NOMO-1 (cell line): ENCODE measurements at regions not wholly inside any gene's neighbourhood (a gene's known extent, or its start where the extent isn't known, plus 50 kb on each side); places are given as distances from the start of the nearest gene placed in this dataset.
A peak's percentile ranks its signal among the peaks of the same experiment; 100 is the strongest.
"Not testable (repeated sequence)": the region's sequence is repeated elsewhere in the genome, so short reads cannot be mapped to it uniquely, and the experiment has no call there.

Experiments
- DNase-seq, 2 experiments: peaks; one replicate each; lab custom pipeline; 2025; ENCODE audit not compliant: unreplicated experiment in 2 of 2; lab: John Stamatoyannopoulos, UW

DNA sequence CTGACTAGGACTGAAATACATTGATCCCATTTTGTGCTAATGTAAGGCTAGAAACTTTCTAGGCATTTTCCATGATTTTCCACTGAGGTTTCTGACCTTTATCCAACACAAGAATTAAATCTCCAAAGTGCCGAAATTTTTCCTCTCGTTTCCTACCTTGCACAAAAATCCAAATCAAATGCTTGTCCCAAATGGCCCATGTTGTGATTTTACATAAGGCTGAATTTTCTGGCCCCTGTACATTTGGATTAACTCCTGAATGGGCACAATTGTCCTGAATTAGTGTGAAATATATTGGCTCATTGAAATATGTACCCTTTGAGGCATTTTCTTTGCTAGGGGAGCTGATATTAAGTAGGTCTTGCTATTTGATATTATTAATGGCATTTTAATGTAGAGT is 105.6 kb upstream of the CBLB start:
- DNase-seq = no peak

- DNase-seq = no peak
Measured at GRCh38 chr3:105976196-105976595, 107.4 kb upstream of the CBLB start.

DNA sequence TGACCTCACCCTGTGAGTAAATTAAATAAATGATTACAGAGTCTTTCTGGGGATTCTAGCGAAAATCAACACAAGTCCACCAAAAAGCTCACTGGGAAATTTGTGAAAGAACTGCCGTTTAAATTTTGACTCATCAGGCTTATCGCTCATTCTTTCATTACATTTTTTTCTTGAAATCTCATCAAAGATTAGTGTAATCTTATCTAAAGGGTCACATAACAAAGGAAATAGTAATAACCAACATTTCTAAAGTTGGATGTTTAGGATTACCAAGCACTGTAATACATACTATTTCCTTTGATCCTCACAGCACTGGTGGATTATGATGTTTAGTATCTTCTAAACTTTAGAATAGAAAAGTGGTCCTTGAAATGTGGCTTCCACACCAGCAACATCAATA is 111.1 kb upstream of the CBLB start:
- no peak for DNase-seq

GRCh38 chr3:105982207-105982606 is 113.4 kb upstream of the CBLB start:
- no peak for DNase-seq

DNA sequence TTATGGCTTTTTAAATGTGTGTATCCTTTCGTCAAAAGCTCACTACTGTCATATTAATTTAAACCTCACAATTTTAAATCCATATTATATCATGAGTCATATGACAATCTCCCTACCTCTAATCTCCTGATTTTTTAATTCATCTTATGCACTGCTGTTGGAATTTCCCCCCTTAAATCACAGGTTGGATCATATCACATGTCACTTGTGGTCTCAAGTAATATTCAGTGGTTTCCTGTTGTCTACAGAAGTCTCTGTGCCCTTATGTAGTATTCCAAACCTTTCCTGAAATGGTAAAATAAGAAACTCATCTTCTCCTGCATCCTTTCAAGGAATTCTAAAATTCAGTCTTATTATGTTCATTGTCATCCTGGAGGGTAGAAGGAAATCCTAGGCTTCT is 116.0 kb upstream of the CBLB start:
- DNase-seq = no peak

DNA sequence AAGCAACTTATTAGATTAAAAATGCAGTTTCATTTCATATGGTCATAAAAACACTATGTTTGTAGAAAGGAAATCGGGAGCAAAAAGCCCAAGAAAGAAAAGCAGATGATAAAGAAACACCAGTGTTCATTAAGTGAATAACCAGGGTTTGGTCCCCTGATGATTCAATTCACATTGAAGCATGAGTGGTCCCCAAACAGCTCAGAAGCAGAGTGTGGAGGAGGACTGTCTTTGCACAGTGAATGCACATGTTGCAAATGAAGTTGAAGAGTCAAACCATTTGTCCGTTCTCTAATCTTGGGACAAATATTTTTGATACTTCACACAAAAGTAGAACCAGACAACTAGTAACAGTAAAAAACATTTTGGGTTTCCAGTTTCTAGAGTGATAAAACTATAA is 117.5 kb upstream of the CBLB start:
- not testable (repeated sequence) for DNase-seq

DNA sequence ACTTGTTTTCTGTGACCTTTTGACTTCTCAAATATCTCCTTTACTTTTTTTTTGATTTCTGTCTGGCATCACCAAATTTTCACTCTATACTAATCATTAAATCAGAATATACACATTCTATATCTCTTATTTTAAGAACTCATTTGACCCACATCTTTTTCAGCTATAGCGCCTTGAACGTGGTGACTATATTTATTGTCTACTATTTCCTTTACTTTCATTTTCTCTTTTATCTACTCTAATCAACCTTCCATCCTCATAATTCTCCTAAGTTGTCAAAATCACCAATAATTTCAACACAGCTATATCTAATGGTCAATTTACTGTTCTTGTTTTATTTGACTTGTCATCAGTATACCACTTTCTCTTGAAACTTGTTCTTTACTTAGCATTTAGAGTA is 119.0 kb upstream of the CBLB start:
- DNase-seq = no peak

- DNase-seq = no peak
Measured at GRCh38 chr3:105988540-105989212, 119.9 kb upstream of the CBLB start.

DNA sequence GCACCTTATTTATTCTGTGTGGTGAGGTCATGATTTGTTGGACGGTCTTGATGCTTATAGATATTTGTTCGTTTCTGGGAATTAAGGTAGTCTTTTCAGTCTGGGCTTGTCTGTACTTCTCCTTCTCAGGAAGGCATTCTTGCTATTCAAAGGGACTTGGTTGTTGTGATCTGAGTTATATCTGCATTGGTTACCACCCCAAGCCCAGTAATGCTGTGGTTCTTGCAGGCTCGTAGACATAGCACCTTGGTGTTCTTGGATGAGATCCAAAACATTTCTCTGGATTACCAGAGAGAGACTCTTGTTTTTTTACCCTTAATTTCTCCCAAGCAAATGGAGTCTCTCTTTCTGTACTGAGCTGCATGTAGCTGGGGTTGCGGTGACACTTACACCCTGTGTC is 128.0 kb upstream of the CBLB start:
- no peak for DNase-seq

- DNase-seq = no peak
Measured at GRCh38 chr3:105997466-105997799, 128.6 kb upstream of the CBLB start.

GRCh38 chr3:105997800-105998526 is 129.2 kb upstream of the CBLB start:
- DNase-seq = peak; percentile 87 to 88

GRCh38 chr3:105999856-106000255 is 131.0 kb upstream of the CBLB start:
- no peak for DNase-seq

DNA sequence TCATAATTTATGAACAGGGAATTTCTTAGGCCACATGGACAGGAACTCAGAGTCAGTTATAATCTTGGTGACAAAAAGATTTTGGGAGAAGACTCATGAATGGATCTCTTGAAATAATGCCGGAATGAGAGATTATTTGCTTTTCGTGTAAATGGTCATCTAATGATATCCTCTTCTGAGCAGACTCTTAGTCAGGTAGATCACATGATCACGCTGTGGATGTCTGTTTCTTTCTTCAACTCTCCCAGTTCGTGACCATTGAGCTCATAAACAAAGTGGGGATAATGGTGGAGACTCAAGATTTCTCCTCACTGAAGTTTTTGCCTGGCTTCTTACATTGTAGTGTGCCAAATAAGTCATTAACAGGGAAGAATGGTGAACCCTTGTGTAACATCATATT is 133.1 kb upstream of the CBLB start:
- no peak for DNase-seq

DNA sequence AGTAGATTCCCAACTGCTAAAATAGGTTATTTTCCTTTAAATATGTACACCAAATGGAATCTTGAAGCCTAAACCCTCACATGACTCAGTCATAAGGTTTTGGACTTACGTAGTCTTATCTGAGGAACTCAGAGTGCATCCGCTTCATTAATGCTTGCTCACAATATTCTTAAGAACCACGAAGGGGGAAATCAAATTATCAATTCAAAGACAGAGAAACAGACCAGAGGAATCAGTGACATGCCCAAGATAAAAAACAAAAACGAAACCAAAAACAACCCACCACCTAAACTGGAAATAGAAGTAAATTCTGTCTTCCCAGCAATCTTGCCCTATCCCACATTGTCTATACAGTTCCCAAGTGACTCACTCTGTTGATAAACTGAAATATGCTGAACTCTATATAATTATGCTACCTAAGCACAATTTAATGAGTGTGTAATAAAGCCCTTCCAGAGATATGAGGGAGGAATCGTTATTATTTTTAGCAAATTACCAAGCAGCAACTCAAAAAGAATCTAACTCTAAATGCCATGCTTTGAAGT is 135.4 kb upstream of the CBLB start:
- no peak for DNase-seq

DNA sequence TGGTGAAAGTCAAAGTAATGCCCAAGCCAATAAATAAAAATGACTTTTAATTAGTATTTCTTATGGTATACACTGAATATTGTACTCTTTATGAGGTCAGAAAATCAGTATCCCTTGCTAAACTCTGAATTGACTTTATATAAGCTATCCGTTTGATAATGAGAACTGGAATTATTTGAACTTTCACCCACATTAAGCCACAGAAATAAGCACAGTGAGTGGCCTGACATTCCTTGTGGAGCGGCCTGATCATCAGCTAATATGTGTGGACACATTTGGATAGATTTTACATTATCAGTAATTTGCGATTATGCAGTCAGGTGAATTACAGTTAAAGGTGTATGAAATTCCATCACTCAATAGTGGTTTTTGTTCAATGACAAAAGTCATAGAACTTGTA is 136.0 kb upstream of the CBLB start:
- no peak for DNase-seq

DNA sequence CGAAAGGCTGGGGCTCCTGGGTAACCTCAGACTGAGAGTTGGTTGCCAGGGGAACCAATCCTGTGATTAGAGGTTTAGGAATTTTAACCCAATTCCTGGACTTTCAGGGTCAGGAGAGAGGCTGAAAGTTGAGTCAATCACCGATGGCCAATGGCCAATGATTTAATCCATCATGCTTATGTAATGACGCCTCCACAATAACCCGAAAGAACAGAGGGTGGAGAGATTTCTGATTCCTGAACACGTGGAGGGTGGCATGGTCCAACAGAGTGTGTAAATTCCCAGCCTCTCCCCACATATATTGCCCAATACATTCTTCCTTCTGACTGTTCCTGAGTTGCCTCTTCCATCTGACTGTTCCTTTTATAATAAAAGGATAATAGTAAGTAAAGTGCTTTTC is 137.2 kb upstream of the CBLB start:
- no peak for DNase-seq

DNA sequence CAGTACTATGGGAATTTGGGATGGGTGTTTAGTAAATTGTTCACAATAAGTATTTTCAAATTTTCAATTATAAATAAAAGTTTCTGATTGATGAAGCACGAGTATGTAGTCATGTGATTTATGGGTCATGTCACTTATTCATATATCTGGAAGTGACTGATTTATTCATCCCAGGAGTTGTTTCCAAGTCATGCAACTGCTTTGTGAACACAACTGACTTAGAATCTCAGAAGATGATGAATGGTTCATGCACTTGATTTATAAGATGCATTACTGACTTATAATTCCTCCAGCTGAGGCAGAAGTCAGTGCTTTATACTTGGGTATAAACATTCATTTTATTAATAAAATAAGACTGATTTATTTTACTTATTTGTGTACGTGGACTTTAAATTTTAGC is 137.8 kb upstream of the CBLB start:
- DNase-seq = no peak

DNA sequence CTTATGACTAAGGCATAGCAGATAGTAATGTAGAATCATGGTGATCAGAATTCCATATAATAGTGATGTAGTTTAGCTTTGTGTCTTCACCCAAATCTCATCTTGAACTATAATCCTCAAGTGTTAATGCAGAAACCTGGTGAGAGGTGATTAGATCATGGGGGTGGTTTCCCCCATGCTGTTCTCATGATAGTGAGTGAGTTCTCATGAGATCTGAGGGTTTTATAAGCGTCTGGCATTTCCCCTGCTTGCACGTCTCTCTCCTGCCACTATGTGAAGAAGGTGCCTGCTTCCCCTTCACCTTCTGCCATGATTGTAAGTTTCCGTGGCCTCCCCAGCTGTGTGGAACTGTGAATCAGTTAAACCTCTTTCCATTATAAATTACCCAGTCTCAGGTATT is 138.7 kb upstream of the CBLB start:
- DNase-seq = no peak

GRCh38 chr3:106008766-106009165 is 140.0 kb upstream of the CBLB start:
- no peak for DNase-seq

GRCh38 chr3:106010829-106011228 is 142.0 kb upstream of the CBLB start:
- no peak for DNase-seq

- DNase-seq = peak; percentile 10 to 36
Measured at GRCh38 chr3:106013971-106014370, 145.2 kb upstream of the CBLB start.

GRCh38 chr3:106014518-106014917 is 145.7 kb upstream of the CBLB start:
- peak; percentile 1 to 17 for DNase-seq
